CD4-positive, alpha-beta T cell treated with Interleukin-21 for 1 hour (primary cell): ENCODE measurements at regions not wholly inside any gene's neighbourhood (a gene's known extent, or its start where the extent isn't known, plus 50 kb on each side); places are given as distances from the start of the nearest gene placed in this dataset.

Experiments
- DNase-seq: peaks from one replicate; pipeline ENCODE4 v3.0.0-alpha.2; 2020

GRCh38 chr6:25041485-25042035 is 105.8 kb upstream of the RIPOR2 start:
- no peak for DNase-seq

- DNase-seq: peak; percentile 72
These were observed 106.3 kb upstream of the RIPOR2 start for GRCh38 chr6:25042036-25042521.

DNA sequence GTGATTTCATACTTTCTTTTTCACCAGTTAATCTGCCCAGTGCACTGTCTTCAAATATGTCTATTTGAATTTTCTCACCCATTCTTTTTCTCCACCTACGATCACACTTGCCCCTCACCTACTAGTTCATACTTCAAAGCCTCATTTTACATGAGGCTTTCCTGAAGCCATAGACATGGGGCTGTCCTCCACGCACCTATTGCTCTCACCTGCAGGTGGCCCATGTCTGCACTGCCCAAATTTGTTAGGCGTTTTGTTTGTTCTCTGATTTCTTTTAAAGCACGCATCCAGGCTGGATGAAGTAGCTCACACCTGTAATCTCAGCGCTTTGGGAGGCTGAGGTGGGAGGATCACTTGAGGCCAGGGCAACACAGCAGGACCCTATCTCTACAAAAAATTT is 106.8 kb upstream of the RIPOR2 start:
- peak; percentile 62 for DNase-seq

DNA sequence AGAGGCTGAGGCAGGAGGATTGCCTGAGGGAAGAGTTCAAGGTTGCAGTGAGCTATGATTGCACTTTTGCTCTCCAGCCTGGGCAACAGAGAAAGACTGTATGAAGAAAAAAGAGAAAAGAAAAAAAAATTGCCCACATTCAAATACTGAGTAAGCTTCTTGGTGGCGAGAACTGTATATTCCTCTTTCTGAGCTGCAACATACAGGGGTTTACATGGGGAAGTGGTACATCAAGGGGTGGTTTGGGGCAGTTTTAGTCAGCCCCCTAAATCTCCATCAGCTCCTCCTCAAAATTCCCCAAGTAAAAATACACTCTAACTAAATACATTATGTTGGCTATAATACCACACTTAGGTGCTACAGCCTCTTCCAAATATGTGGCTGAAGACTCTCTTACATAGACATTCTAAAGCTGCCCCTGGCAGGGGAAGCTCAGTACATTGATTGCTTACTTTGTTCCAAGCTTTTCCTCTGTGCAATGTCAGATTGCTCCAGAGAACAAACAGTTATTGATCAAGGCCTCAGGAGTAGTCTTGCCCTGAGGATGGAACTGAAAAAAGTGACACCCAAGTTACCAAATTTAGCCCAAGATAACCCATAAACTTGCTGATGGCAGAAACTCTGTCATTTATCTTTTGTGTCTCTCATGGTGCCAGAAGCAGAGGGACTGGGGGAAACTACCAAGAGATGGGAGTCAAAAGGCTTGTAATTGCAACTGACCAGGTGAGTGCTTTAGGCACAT is 107.4 kb upstream of the RIPOR2 start:
- DNase-seq: no peak

DNA sequence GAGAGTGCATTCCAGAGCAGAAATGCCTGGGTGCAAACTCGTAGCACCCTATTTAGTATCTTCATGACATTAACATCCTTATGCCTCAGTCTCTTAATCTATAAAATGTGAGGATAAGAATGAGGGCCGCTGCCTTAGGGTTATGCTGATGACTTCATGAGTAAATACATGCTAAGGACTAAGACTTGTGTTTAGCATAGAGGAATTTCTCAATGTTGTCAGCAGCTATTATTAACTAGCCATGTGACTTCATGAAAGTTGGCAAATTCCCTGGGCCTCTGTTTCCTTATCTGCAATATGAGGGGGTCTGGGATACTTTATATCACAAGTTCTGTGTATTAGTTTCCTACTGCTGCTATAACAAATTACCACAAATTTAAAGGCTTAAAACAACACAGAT is 108.1 kb upstream of the RIPOR2 start:
- DNase-seq: no peak

DNA sequence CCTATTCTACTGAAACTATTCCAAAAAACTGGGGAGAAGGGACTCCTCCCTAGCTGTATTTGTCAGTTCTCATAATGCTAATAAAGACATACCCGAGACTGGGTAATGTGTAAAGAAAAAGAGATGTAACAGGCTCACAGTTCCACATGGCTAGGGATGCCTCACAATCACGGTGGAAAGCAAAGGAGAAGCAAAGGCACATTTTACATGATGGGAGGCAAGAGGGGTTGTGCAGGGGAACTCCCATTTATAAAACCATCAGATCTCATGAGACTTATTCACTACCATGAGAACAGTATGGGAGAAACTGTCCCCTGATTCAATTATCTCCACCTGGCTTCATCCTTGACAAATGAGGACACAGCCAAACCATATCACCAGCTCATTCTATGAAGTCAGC is 111.2 kb upstream of the RIPOR2 start:
- no peak for DNase-seq

GRCh38 chr6:25050356-25050755 is 114.6 kb upstream of the RIPOR2 start:
- DNase-seq: peak; percentile 73

- no peak for DNase-seq
These were observed 115.3 kb upstream of the RIPOR2 start for GRCh38 chr6:25051083-25051482.

- no peak for DNase-seq
These were observed 116.4 kb upstream of the RIPOR2 start for GRCh38 chr6:25052181-25052580.

DNA sequence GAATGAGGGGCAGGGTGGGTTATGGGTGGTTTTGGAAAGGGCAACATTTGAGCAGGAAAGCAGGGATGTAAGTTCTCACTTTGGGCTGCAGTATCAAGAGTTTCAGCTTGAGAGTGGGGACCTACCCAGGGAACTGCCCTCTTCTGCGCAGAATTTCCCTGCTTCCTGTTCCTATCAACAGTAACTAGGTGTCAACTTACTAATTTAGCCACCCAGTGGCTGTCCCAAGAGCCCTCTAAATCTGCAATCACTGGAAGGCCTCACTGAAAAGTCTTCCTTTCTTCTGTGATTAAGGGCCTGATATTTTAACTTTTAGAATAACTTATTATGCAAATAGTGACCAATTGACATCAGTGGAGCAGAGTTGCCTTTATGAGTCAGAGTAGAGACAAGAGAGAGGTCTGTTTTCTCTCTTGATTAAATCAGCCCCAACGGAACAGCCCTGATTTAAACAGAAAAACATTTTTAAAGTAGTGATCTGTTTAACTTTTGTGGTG is 118.2 kb upstream of the RIPOR2 start:
- DNase-seq: peak; percentile 57

DNA sequence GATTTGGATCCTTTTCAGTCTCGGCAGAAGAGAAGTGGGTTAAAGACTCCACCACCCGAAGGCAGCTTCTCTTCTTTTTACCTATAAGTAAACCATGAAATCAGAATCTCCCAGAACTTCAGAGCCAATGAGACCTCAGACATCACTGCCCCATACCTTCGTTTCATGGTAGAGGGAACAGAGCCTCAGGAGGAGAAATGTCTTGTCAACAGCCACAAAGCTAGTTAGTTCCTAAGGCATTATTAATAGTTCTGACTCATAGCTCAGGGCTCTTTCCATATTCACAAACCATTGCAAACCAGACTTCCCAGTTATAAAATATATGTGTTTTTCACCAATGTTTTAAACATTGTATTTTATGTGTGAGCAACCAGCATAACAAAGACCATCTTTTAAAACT is 118.7 kb upstream of the RIPOR2 start:
- DNase-seq: no peak

- peak; percentile 90 for DNase-seq
These were observed 120.4 kb upstream of the RIPOR2 start for GRCh38 chr6:25056130-25056529.

GRCh38 chr6:25057111-25057905 is 121.5 kb upstream of the RIPOR2 start:
- DNase-seq: no peak

GRCh38 chr6:25058441-25058840 is 122.7 kb upstream of the RIPOR2 start:
- DNase-seq: no peak

DNA sequence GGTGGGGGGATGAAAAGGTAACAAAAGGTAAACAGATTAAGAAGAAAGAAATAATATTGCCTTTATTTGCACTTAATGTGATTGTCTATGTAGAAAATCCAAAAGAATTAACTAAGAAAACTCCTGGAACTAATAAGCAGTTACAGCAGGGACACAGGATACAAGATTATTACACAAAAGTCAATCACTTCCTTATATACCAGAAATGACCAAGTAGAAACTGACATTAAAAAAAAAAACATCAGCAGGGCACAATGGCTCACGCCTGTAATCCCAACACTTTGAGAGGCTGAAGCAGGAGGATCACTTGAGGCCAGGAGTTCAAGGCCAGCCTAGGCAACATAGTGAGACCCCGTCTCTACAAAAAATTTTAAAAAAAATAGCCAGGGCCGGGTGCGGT is 123.2 kb upstream of the RIPOR2 start:
- no peak for DNase-seq

- no peak for DNase-seq
These were observed 124.8 kb upstream of the RIPOR2 start for GRCh38 chr6:25060522-25060921.

DNA sequence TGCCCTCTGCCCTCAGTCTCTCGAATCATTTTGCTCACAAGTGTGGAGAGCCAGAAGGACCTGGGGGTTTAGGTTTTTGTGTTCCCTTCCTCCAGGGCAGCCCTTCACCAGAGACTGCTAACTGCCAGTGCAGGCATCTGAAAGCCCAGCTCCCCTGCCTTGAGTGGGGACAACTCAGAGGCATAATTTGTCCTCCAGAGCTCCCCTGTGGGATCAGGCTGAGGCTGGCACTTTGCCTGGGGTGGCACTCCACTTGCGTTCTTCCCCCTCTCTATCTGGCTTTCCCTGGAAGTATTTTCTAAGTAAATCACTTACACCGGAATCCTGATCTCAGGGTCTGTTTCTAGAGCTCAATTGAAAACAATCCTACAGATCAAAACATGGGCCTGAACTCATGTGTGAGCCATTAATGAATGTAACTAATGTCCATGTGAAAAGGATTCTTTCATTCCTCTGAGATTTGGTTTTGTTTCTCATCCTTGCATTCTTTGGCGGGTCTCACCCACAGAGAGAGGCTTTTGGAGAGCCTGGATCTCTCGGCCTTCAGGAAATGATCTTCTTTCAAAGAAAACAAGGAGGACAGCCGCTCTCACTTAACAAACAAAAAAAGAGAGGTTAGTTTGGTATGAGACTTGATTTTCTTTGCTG is 125.7 kb upstream of the RIPOR2 start:
- no peak for DNase-seq

- DNase-seq: no peak
These were observed 126.5 kb upstream of the RIPOR2 start for GRCh38 chr6:25062070-25062811.

DNA sequence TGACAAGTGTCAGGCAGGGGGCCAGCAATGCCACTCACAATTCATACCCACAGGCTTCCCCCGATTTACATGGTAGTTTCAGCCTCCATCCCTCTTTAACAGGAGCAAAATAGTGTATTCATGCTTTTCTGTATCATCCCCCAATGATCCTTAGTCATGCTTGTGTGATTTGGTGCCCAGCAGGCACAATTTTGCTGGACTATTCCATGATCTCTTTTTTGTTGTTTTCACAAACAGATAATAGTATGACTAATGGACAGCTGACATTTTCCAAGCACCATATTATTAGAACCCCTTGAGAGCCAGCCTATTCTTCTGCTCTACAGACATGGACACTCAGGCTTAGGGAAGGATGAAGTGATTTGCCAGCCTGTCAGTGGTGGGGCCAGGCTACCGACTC is 128.2 kb upstream of the RIPOR2 start:
- no peak for DNase-seq

DNA sequence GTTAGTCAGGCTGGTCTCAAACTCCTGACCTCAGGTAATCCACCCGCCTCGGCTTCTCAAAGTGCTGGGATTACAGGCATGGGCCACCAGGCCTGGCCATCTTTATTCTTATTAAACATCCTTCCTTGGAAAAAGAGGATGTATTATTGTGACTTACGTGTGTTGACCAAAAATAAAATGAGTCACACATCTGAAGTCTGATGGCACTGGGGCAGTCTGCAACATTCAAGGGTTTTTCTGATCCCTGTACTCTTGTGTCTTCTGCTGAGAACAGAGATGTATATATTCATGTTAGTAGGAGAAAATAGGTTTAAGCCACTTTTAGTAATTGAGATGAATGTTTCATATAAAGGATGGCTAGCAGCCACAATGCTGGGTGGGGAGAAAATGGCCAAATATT is 129.9 kb upstream of the RIPOR2 start:
- DNase-seq: no peak

DNA sequence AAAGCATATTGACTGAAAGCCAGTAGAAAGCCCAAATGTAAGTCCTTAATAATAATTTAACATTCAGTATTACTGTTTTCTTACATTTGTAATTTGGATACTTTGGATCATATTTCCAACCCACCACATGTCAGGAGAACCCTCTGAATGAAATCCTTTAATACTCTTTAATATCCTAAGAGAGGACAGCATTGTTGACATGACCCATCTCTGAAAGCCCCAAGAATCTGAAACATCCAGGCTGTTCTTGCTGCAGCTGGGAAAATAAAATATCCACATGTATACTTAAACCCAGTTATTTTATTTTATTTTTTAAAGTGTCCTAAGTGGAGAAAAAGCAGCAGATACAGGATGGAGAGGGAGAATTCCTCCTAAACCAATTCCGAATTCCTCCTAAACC is 130.8 kb upstream of the RIPOR2 start:
- no peak for DNase-seq

- DNase-seq: no peak
These were observed 133.1 kb upstream of the RIPOR2 start for GRCh38 chr6:25068866-25069265.
